ENCODE measurements at regions not wholly inside any gene's neighbourhood (a gene's known extent, or its start where the extent isn't known, plus 50 kb on each side); places are given as distances from the start of the nearest gene placed in this dataset.

- Mint-ChIP-seq H3K27me3 (no peaks in the 10 kb centered on the region), H3K36me3 (ENCODE audit: low read depth) (no peaks in the 10 kb centered on the region), H3K4me3 (no peak overlapping the region), H3K9me3 (no peaks in the 10 kb centered on the region), H3K27ac (no peak overlapping the region), H3K4me1 (ENCODE audit: low read depth) (no peaks in the 10 kb centered on the region)
- TF ChIP-seq CTCF (IDR thresholded peaks at IDR 0.05): no peak
- ChIA-PET POLR2A (no interaction called here), CTCF (no interaction called here)
- Histone ChIP-seq H3K4me3 (ENCODE audit: low read length) (no peak overlapping the region), H3K27me3 (ENCODE audit: control insufficient read depth in 1 of 2, insufficient read depth in 2 of 2, low read length in 2 of 2) (no peaks in the 10 kb centered on the region), H3K27ac (ENCODE audit: low read depth in 1 of 2, low read length in 2 of 2) (no peak overlapping the region), H3K4me1 (ENCODE audit: insufficient read depth, low read length) (no peaks in the 10 kb centered on the region), H3K36me3 (ENCODE audit: insufficient read depth, low read length) (no peaks in the 10 kb centered on the region), H3K9me3 (ENCODE audit: control insufficient read depth in 1 of 2, insufficient read depth in 1 of 2, low read length in 2 of 2) (no peaks in the 10 kb centered on the region)
- ATAC-seq (ENCODE audit: poor library complexity) (no peak), DNase-seq (no peak)
- intact Hi-C loops (cut with DNase I, micrococcal nuclease): no loop called here
These were observed 268.9 kb downstream of the ETNK1 start for GRCh38 chr12:22893878-22894277.

- no peak overlapping the region for H3K27ac Mint-ChIP-seq
- ChIA-PET CTCF (no interaction called here), POLR2A (no interaction called here)
- no peaks in the 10 kb centered on the region for H3K27me3 ChIP-seq (ENCODE audit: control insufficient read depth in 1 of 2, insufficient read depth in 2 of 2, low read length in 2 of 2)
- H3K36me3 ChIP-seq (ENCODE audit: insufficient read depth, low read length): no peaks in the 10 kb centered on the region
- no peak overlapping the region for H3K4me3 ChIP-seq (ENCODE audit: low read length)
- DNase-seq (no peak), ATAC-seq (ENCODE audit: poor library complexity) (no peak)
- H3K4me1 ChIP-seq (ENCODE audit: insufficient read depth, low read length): no peaks in the 10 kb centered on the region
- H3K4me1 Mint-ChIP-seq (ENCODE audit: low read depth): no peaks in the 10 kb centered on the region
- peaks cover 6% of the 10 kb centered on the region for H3K9me3 Mint-ChIP-seq
- H3K4me3 Mint-ChIP-seq: no peak overlapping the region
- TF ChIP-seq CTCF (IDR thresholded peaks at IDR 0.05): no peak
- H3K9me3 ChIP-seq (ENCODE audit: control insufficient read depth in 1 of 2, insufficient read depth in 1 of 2, low read length in 2 of 2): no peaks in the 10 kb centered on the region
- intact Hi-C loops (cut with DNase I, micrococcal nuclease): no loop called here
- no peaks in the 10 kb centered on the region for H3K36me3 Mint-ChIP-seq (ENCODE audit: low read depth)
- H3K27me3 Mint-ChIP-seq: peaks cover 3% of the 10 kb centered on the region
- no peak overlapping the region for H3K27ac ChIP-seq (ENCODE audit: low read depth in 1 of 2, low read length in 2 of 2)
These were observed 274.2 kb downstream of the ETNK1 start for GRCh38 chr12:22899184-22899583.

GRCh38 chr12:22900401-22900800 is 275.4 kb downstream of the ETNK1 start:
- Mint-ChIP-seq H3K4me3 (no peak overlapping the region), H3K4me1 (ENCODE audit: low read depth) (no peaks in the 10 kb centered on the region), H3K9me3 (peaks cover 9% of the 10 kb centered on the region), H3K27me3 (peaks cover 3% of the 10 kb centered on the region), H3K36me3 (ENCODE audit: low read depth) (no peaks in the 10 kb centered on the region), H3K27ac (no peak overlapping the region)
- H3K4me3 ChIP-seq (ENCODE audit: low read length): no peak overlapping the region
- no peaks in the 10 kb centered on the region for H3K36me3 ChIP-seq (ENCODE audit: insufficient read depth, low read length)
- ChIA-PET POLR2A (no interaction called here), CTCF (no interaction called here)
- no peaks in the 10 kb centered on the region for H3K27me3 ChIP-seq (ENCODE audit: control insufficient read depth in 1 of 2, insufficient read depth in 2 of 2, low read length in 2 of 2)
- no peak for TF ChIP-seq CTCF (IDR thresholded peaks at IDR 0.05)
- DNase-seq: no peak
- intact Hi-C loops (cut with DNase I, micrococcal nuclease): no loop called here
- no peak for ATAC-seq (ENCODE audit: poor library complexity)
- H3K4me1 ChIP-seq (ENCODE audit: insufficient read depth, low read length): no peaks in the 10 kb centered on the region
- no peaks in the 10 kb centered on the region for H3K9me3 ChIP-seq (ENCODE audit: control insufficient read depth in 1 of 2, insufficient read depth in 1 of 2, low read length in 2 of 2)
- no peak overlapping the region for H3K27ac ChIP-seq (ENCODE audit: low read depth in 1 of 2, low read length in 2 of 2)

Measured in CD4-positive, alpha-beta T cell (primary cell).